K562 (cell line): ENCODE measurements at regions not wholly inside any gene's neighbourhood (a gene's known extent, or its start where the extent isn't known, plus 50 kb on each side); places are given as distances from the start of the nearest gene placed in this dataset.
A peak's percentile ranks its signal among the peaks of the same experiment; 100 is the strongest.

ENCODE experiments used
- ATAC-seq: fragments of 200-7000 bp; cut with Tn5 transposase; 3 replicates; pipeline ENCODE4 v1.9.1; 2020; ENCODE audit warnings: moderate library complexity
- BruUV-seq: library from RNA; stranded (reverse); fragments of 400-500 nt; replicated peaks from 2 replicates; lab custom pipeline; 2021; lab: Mats Ljungman, UMichigan
- CTCF ChIA-PET: fragments of 300-600 bp; formaldehyde crosslinking; extraction: SDS; loops from one replicate; lab custom pipeline; 2021; ENCODE audit warnings: low intra/inter-chr PET ratio; lab: Yijun Ruan, JAX
- POLR2A ChIA-PET: fragments of 300-600, 350-650 bp; sonication (Branson Sonifier 250); formaldehyde crosslinking; extraction: SDS; loops from one replicate; lab custom pipeline; 2021; ENCODE audit warnings: antibody characterized with exemption, inconsistent platforms; lab: Yijun Ruan, JAX
- DNase-seq, 4 experiments: peaks; one replicate each; pipeline versions ENCODE4 v3.0.0 to v3.0.0-alpha.2; 2011 to 2018; ENCODE audit warnings: low spot score in 3 of 4, mixed read lengths in 3 of 4; ENCODE audit errors: extremely low read depth in 1 of 4
- FAIRE-seq: peaks from 2 replicates; lab custom pipeline; 2011; peaks lifted over from hg19 to GRCh38; lab: Jason Lieb, UNC
- H2AFZ ChIP-seq: 2 replicates; pipeline ENCODE4 v1.6.0; 2011; ENCODE audit warnings: low read depth, low read length, control low read depth, inconsistent platforms
- H3K27ac ChIP-seq: fragments of 200-600 bp; 3 replicates; pipeline ENCODE4 v1.8.0; 2011; ENCODE audit warnings: low read depth, mild to moderate bottlenecking, control low read depth, inconsistent platforms, low read length, moderate library complexity, mixed read lengths; ENCODE audit errors: extremely low read depth
- H3K27me3 ChIP-seq, 2 experiments: fragments of 300-600 bp in 1 of 2; 2 replicates in 1 of 2; 3 replicates in 1 of 2; pipeline versions ENCODE4 v1.6.0 to v1.8.0; 2011; ENCODE audit warnings: inconsistent platforms in 2 of 2, low read length in 2 of 2, mild to moderate bottlenecking in 1 of 2, mixed read lengths in 1 of 2, moderate library complexity in 1 of 2; ENCODE audit not compliant: control insufficient read depth in 2 of 2, insufficient read depth in 2 of 2
- H3K36me3 ChIP-seq: fragments of 300-600 bp; 3 replicates; pipeline ENCODE4 v1.8.0; 2011; ENCODE audit warnings: mild to moderate bottlenecking, low read length, inconsistent platforms; ENCODE audit not compliant: control insufficient read depth, insufficient read depth
- H3K4me1 ChIP-seq, 2 experiments: fragments of 200-600 bp in 1 of 2; replicated peaks in 1 of 2; 2 replicates in 1 of 2; 3 replicates in 1 of 2; pipeline versions ENCODE4 v1.5.1 to v1.8.0; 2011; ENCODE audit warnings: inconsistent platforms in 2 of 2, low read length in 2 of 2, mild to moderate bottlenecking in 1 of 2, mixed read lengths in 1 of 2, moderate library complexity in 1 of 2; ENCODE audit not compliant: control insufficient read depth in 2 of 2, insufficient read depth in 2 of 2
- H3K4me2 ChIP-seq: 2 replicates; pipeline ENCODE4 v1.6.1; 2011; ENCODE audit warnings: low read length, control low read depth, inconsistent platforms, mixed read lengths; ENCODE audit not compliant: insufficient read depth
- H3K4me3 ChIP-seq: fragments of 200-600 bp; sonication (generic), shearing (Covaris generic); 2 replicates; pipeline ENCODE4 v1.5.1; 2016; ENCODE audit warnings: control low read depth, inconsistent platforms
- H3K79me2 ChIP-seq: fragments of 200-600 bp; 3 replicates; pipeline ENCODE4 v1.8.0; 2011; ENCODE audit warnings: low read length, inconsistent platforms; ENCODE audit not compliant: control insufficient read depth, insufficient read depth
- H3K9ac ChIP-seq, 2 experiments: 2 replicates each; pipeline versions ENCODE4 v1.6.0 to v1.6.1; 2011; ENCODE audit warnings: low read depth in 2 of 2, low read length in 2 of 2, control low read depth in 1 of 2, inconsistent platforms in 1 of 2, mild to moderate bottlenecking in 1 of 2, mixed read lengths in 1 of 2; ENCODE audit not compliant: insufficient read depth in 1 of 2
- H3K9me1 ChIP-seq: one replicate; pipeline ENCODE4 v1.6.0; 2011; ENCODE audit warnings: inconsistent platforms, mild to moderate bottlenecking, low read length, moderate library complexity; ENCODE audit not compliant: control insufficient read depth, insufficient read depth
- H3K9me3 ChIP-seq: replicated peaks from 2 replicates; pipeline ENCODE4 v1.5.1; 2011; ENCODE audit warnings: low read depth, low read length, inconsistent platforms; ENCODE audit not compliant: control insufficient read depth, insufficient read depth
- H4K20me1 ChIP-seq: replicated peaks from 2 replicates; pipeline ENCODE4 v1.6.1; 2011; ENCODE audit warnings: low read length, inconsistent platforms, mixed read lengths; ENCODE audit not compliant: control insufficient read depth, insufficient read depth
- CEBPB ChIP-seq: fragments of 450-650 bp; IDR thresholded peaks from 2 replicates; pipeline ENCODE4 v1.6.1; 2016; ENCODE audit warnings: missing genetic modification characterization, missing compliant biosample characterization
- CEBPG ChIP-seq, 3 experiments: fragments of 200-800 bp in 1 of 3; sonication (Bioruptor generic) in 1 of 3; sonication (generic) in 1 of 3; formaldehyde crosslinking in 1 of 3; IDR thresholded peaks in 2 of 3; conservative IDR thresholded peaks in 1 of 3; 2 replicates each; pipeline versions ENCODE4 v1.6.1 to v1.8.0; 2016 to 2022; ENCODE audit warnings: missing compliant biosample characterization in 2 of 3, missing genetic modification characterization in 2 of 3, mild to moderate bottlenecking in 1 of 3, missing genetic modification reagents in 1 of 3
- NRF1 ChIP-seq, 2 experiments: fragments of 450-650 bp; IDR thresholded peaks in 1 of 2; conservative IDR thresholded peaks in 1 of 2; 2 replicates each; pipeline ENCODE4 v1.6.1; 2014; ENCODE audit warnings: mild to moderate bottlenecking in 2 of 2
- ZFX ChIP-seq: sonication (generic); formaldehyde crosslinking; IDR thresholded peaks from 2 replicates; pipeline ENCODE4 v1.8.0; 2022; ENCODE audit warnings: mild to moderate bottlenecking, missing genetic modification reagents, moderate library complexity
- ZNF282 ChIP-seq: sonication (generic); formaldehyde crosslinking; IDR thresholded peaks from 2 replicates; pipeline ENCODE4 v1.8.1; 2023; ENCODE audit warnings: missing genetic modification reagents
- WGBS: fragments of 100-300 bp; shearing (Covaris generic); methylation state at CpG from one replicate; pipeline ENCODE4 v1.1.6; 2016; ENCODE audit warnings: low coverage, mixed read lengths; ENCODE audit not compliant: insufficient coverage; ENCODE audit errors: missing lambda C conversion rate; 5-methylcytosine and 5-hydroxymethylcytosine counted together
- in situ Hi-C: fragments of 300-500 bp; cut with MboI; formaldehyde crosslinking; loops from 4 replicates; pipeline ENCODE4 v1.15.0; 2018; ENCODE audit warnings: inconsistent platforms, mixed read lengths
- intact Hi-C: fragments of 100-400 bp; cut with micrococcal nuclease; formaldehyde crosslinking; loops from 2 replicates; pipeline ENCODE4 v1.14.2; 2022

GRCh38 chr4:179836179-179837075 is 2394.2 kb upstream of the AGA start:
- Histone ChIP-seq H3K27ac (no peak overlapping the region), H4K20me1 (no peaks in the 10 kb centered on the region), H3K9me3 (no peaks in the 10 kb centered on the region), H3K36me3 (no peaks in the 10 kb centered on the region), H3K4me3 (no peak overlapping the region), H3K9me1 (no peaks in the 10 kb centered on the region), H3K9ac (no peak overlapping the region), H3K79me2 (no peaks in the 10 kb centered on the region), H3K4me1 (no peaks in the 10 kb centered on the region), H3K4me2 (no peak overlapping the region), H2AFZ (no peak overlapping the region), H3K27me3 (no peaks in the 10 kb centered on the region)
- 4% methylated on average over 11 of the region's 11 CpGs for WGBS
- ChIA-PET POLR2A (no interaction called here), CTCF (no interaction called here)
- FAIRE-seq (no peak), DNase-seq (no peak), ATAC-seq (no peak)
- intact Hi-C loops (no loop called here), in situ Hi-C loops (no loop called here)
- TF ChIP-seq ZNF282 (CRISPR knock-in tag) = no peak
- TF ChIP-seq CEBPB (tag) = 0 out of 2 replicates have a peak, but pooled peaks have one; percentile 27
- no peak for TF ChIP-seq CEBPG (CRISPR knock-in tag; IDR thresholded peaks at IDR 0.05)
- peak in 1 of 2 experiments; percentile 53; a peak in 1 of 4 replicates for TF ChIP-seq CEBPG (tag; conservative IDR thresholded peaks at IDR 0.05 in 1 of 2, IDR thresholded peaks at IDR 0.05 in 1 of 2)
- TF ChIP-seq NRF1 (conservative IDR thresholded peaks at IDR 0.05 in 1 of 2, IDR thresholded peaks at IDR 0.05 in 1 of 2) = no peak
- peak; percentile 23; the same call in 1 of the 2 replicates for TF ChIP-seq ZFX (CRISPR knock-in tag)
- no TSS peak for BruUV-seq
